Endothelial cell of umbilical vein (primary cell): ENCODE measurements at regions not wholly inside any gene's neighbourhood (a gene's known extent, or its start where the extent isn't known, plus 50 kb on each side); places are given as distances from the start of the nearest gene placed in this dataset.
A peak's percentile ranks its signal among the peaks of the same experiment; 100 is the strongest.

ENCODE experiments used
- BruUV-seq: library from RNA; stranded (reverse); fragments of 400-500 nt; replicated peaks from 2 replicates; lab custom pipeline; 2021; lab: Mats Ljungman, UMichigan
- CTCF ChIA-PET: fragments of 300-600, 350-600 bp; sonication (Branson Sonifier 250); formaldehyde crosslinking; loops from one replicate; lab custom pipeline; 2021; ENCODE audit warnings: antibody characterized with exemption, inconsistent platforms; lab: Charles Lee
- POLR2A ChIA-PET: fragments of 300-600, 350-600 bp; sonication (Branson Sonifier 250); formaldehyde crosslinking; loops from one replicate; lab custom pipeline; 2021; ENCODE audit warnings: antibody characterized with exemption, inconsistent platforms; lab: Charles Lee
- DNase-seq: peaks from one replicate; pipeline ENCODE4 v3.0.0-alpha.2; 2011; ENCODE audit warnings: low read depth, low spot score
- FAIRE-seq: peaks from 2 replicates; lab custom pipeline; 2011; peaks lifted over from hg19 to GRCh38; lab: Jason Lieb, UNC
- H2AFZ ChIP-seq: 2 replicates; pipeline ENCODE4 v1.6.0; 2012; ENCODE audit warnings: low read depth, low read length, control low read depth, inconsistent platforms
- H3K27ac ChIP-seq: 2 replicates; pipeline ENCODE4 v1.5.1; 2011; ENCODE audit warnings: low read depth, mild to moderate bottlenecking, control low read depth, low read length, moderate library complexity; ENCODE audit not compliant: insufficient read depth
- H3K27me3 ChIP-seq, 2 experiments: 2 replicates each; pipeline versions ENCODE4 v1.6.0 to v1.6.1; 2011; ENCODE audit warnings: low read length in 2 of 2, mixed read lengths in 1 of 2; ENCODE audit not compliant: control insufficient read depth in 2 of 2, insufficient read depth in 2 of 2
- H3K36me3 ChIP-seq, 2 experiments: 2 replicates in 1 of 2; 3 replicates in 1 of 2; pipeline ENCODE4 v1.5.1; 2011; ENCODE audit warnings: low read length in 2 of 2, mild to moderate bottlenecking in 1 of 2, moderate library complexity in 1 of 2; ENCODE audit not compliant: control insufficient read depth in 2 of 2, insufficient read depth in 2 of 2; ENCODE audit errors: extremely low read depth in 1 of 2
- H3K4me1 ChIP-seq: 3 replicates; pipeline ENCODE4 v1.5.1; 2011; ENCODE audit warnings: mild to moderate bottlenecking, low read length; ENCODE audit not compliant: control insufficient read depth, insufficient read depth; ENCODE audit errors: extremely low read depth
- H3K4me2 ChIP-seq: 2 replicates; pipeline ENCODE4 v1.6.1; 2011; ENCODE audit warnings: low read length, control low read depth, mixed read lengths; ENCODE audit not compliant: insufficient read depth
- H3K4me3 ChIP-seq, 3 experiments: fragments of 200-600 bp in 1 of 3; sonication (generic), shearing (Covaris generic) in 1 of 3; replicated peaks in 1 of 3; 2 replicates each; pipeline ENCODE4 v1.5.1; 2011 to 2016; ENCODE audit warnings: control low read depth in 3 of 3, low read length in 3 of 3, mild to moderate bottlenecking in 2 of 3, inconsistent platforms in 1 of 3, low read depth in 1 of 3, moderate library complexity in 1 of 3; ENCODE audit not compliant: insufficient read depth in 1 of 3
- H3K79me2 ChIP-seq: 2 replicates; pipeline ENCODE4 v1.6.0; 2012; ENCODE audit warnings: low read length, inconsistent platforms; ENCODE audit not compliant: control insufficient read depth, insufficient read depth
- H3K9ac ChIP-seq: replicated peaks from 2 replicates; pipeline ENCODE3; 2011; ENCODE audit warnings: low read length, control low read depth; ENCODE audit not compliant: insufficient read depth; ENCODE audit errors: extremely low read depth
- H3K9me1 ChIP-seq: replicated peaks from 3 replicates; pipeline ENCODE4 v1.6.0; 2011; ENCODE audit warnings: mild to moderate bottlenecking, low read length; ENCODE audit not compliant: control insufficient read depth, insufficient read depth; ENCODE audit errors: extremely low read depth
- H3K9me3 ChIP-seq: replicated peaks from 2 replicates; pipeline ENCODE4 v1.5.1; 2012; ENCODE audit warnings: low read length, inconsistent platforms; ENCODE audit not compliant: control insufficient read depth, insufficient read depth
- H4K20me1 ChIP-seq: replicated peaks from 2 replicates; pipeline ENCODE3; 2011; ENCODE audit warnings: mild to moderate bottlenecking, low read length; ENCODE audit not compliant: control insufficient read depth, insufficient read depth; ENCODE audit errors: extremely low read depth
- CTCF ChIP-seq, 2 donors: IDR thresholded peaks; 1 replicate in 1 of 2; 2 replicates in 1 of 2; pipeline ENCODE4 v1.5.1; 2011; ENCODE audit warnings: low read length in 2 of 2, mild to moderate bottlenecking in 2 of 2, moderate library complexity in 2 of 2, control low read depth in 1 of 2, inconsistent platforms in 1 of 2, low read depth in 1 of 2; ENCODE audit not compliant: insufficient read depth in 1 of 2; ENCODE audit errors: extremely low read depth in 1 of 2
- EZH2 ChIP-seq: IDR thresholded peaks from 2 replicates; pipeline ENCODE4 v1.6.1; 2012; ENCODE audit warnings: borderline replicate concordance, low read depth, mild to moderate bottlenecking, moderate library complexity, low read length, inconsistent platforms; ENCODE audit not compliant: severe bottlenecking
- FOS ChIP-seq: IDR thresholded peaks from 2 replicates; pipeline ENCODE4 v1.6.1; 2011; ENCODE audit warnings: mild to moderate bottlenecking, low read length, moderate library complexity, borderline replicate concordance; ENCODE audit not compliant: insufficient read depth
- GATA2 ChIP-seq: IDR thresholded peaks from 2 replicates; pipeline ENCODE4 v1.7.0; 2011; ENCODE audit warnings: low read depth, mild to moderate bottlenecking, moderate library complexity, mixed read lengths, low read length; ENCODE audit not compliant: insufficient read length, insufficient read depth
- JUN ChIP-seq: IDR thresholded peaks from 2 replicates; pipeline ENCODE4 v1.6.1; 2011; ENCODE audit warnings: borderline replicate concordance, low read depth; ENCODE audit not compliant: insufficient read length, insufficient read depth
- MAX ChIP-seq: IDR thresholded peaks from 2 replicates; pipeline ENCODE4 v1.6.1; 2011; ENCODE audit not compliant: insufficient read depth, insufficient read length
- MYC ChIP-seq: IDR thresholded peaks from one replicate; pipeline ENCODE4 v1.6.1; 2011; ENCODE audit warnings: mild to moderate bottlenecking, low read depth, low read length
- POLR2A ChIP-seq: IDR thresholded peaks from 2 replicates; pipeline ENCODE4 v1.6.1; 2012; ENCODE audit warnings: low read depth, mild to moderate bottlenecking, control low read depth, low read length
- POLR2AphosphoS5 ChIP-seq: IDR thresholded peaks from 2 replicates; pipeline ENCODE4 v1.6.1; 2012; ENCODE audit warnings: low read depth, mild to moderate bottlenecking, control low read depth, low read length, moderate library complexity; ENCODE audit not compliant: insufficient read depth
- dilution Hi-C: fragments of 300-500 bp; cut with MboI; formaldehyde crosslinking; loops from one replicate; pipeline ENCODE4 v1.15.0; 2019; ENCODE audit warnings: low sequenced_read_pairs; ENCODE audit not compliant: extremely low pct_ligation_motif_present
- intact Hi-C: fragments of 100-400 bp; cut with micrococcal nuclease; formaldehyde crosslinking; loops from one replicate; pipeline ENCODE4 v1.10.0; 2022

- Histone ChIP-seq H3K9me1 (no peaks in the 10 kb centered on the region), H3K9me3 (no peaks in the 10 kb centered on the region), H2AFZ (peak overlapping the region; percentile 99), H3K4me3 (peak overlapping the region; percentile 43 to 68 (median 50)), H4K20me1 (no peaks in the 10 kb centered on the region), H3K4me1 (peaks cover 18% of the 10 kb centered on the region), H3K27me3 (no peaks in the 10 kb centered on the region), H3K36me3 (no peaks in the 10 kb centered on the region), H3K79me2 (no peaks in the 10 kb centered on the region), H3K9ac (peak overlapping the region; percentile 93), H3K4me2 (peak overlapping the region; percentile 90), H3K27ac (peak overlapping the region; percentile 71)
- peak; percentile 81 for FAIRE-seq
- BruUV-seq = no TSS peak
- dilution Hi-C loops (no loop called here), intact Hi-C loops (loop anchor here (1.0 to 5.0 kb wide), 8 partner anchors 90 to 435 kb away; partner anchors contain the start of gene TSC22D1)
- DNase-seq = peak; percentile 96
- TF ChIP-seq POLR2A = peak; percentile 79
- TF ChIP-seq GATA2 = no peak
- peak; percentile 91 for TF ChIP-seq POLR2AphosphoS5
- no peak for TF ChIP-seq FOS
- no peak for TF ChIP-seq MYC
- TF ChIP-seq CTCF (IDR thresholded peaks at IDR 0.05; ENCODE audit: extremely low read depth in 1 of 2, insufficient read depth in 1 of 2, low read depth in 1 of 2, low read length in 2 of 2) = no peak
- TF ChIP-seq MAX = no peak
- TF ChIP-seq JUN = no peak
- TF ChIP-seq EZH2 = no peak
- CTCF ChIA-PET = interaction anchor here (0.8 to 1.8 kb wide), 3 partner anchors 9 to 90 kb away, joined by 3 to 8 read pairs (median 4); no protein-coding TSS in a partner anchor
- POLR2A ChIA-PET = interaction anchor here (0.8 to 2.1 kb wide), 3 partner anchors 9 to 295 kb away, joined by 3 to 13 read pairs (median 3); no protein-coding TSS in a partner anchor
These were observed 231.7 kb upstream of the SERP2 start for GRCh38 chr13:44141725-44142539.
